Transverse colon (tissue), 4 donors: ENCODE measurements at regions not wholly inside any gene's neighbourhood (a gene's known extent, or its start where the extent isn't known, plus 50 kb on each side); places are given as distances from the start of the nearest gene placed in this dataset.

Experiments
- DNase-seq: peaks from one replicate; pipeline ENCODE4 v3.0.0-alpha.2; 2019
- H3K27ac ChIP-seq, 4 donors: fragments of 200-600 bp; sonication (generic); 2 replicates each; pipeline ENCODE4 v1.5.1; 2016 to 2018; ENCODE audit warnings: inconsistent platforms in 4 of 4
- H3K27me3 ChIP-seq: fragments of 200-600 bp; sonication (generic); 2 replicates; pipeline ENCODE4 v1.5.1; 2017; ENCODE audit warnings: inconsistent platforms
- H3K36me3 ChIP-seq, 4 donors: fragments of 200-600 bp; sonication (generic); 2 replicates each; pipeline ENCODE4 v1.5.1; 2017 to 2019; ENCODE audit warnings: inconsistent platforms in 4 of 4
- H3K4me1 ChIP-seq, 4 donors: fragments of 200-600 bp; sonication (generic); 2 replicates each; pipeline ENCODE4 v1.5.1; 2017 to 2020; ENCODE audit warnings: inconsistent platforms in 4 of 4
- H3K4me3 ChIP-seq, 4 donors: fragments of 200-600 bp; sonication (generic); 1 replicate in 1 of 4; 2 replicates in 3 of 4; pipeline versions ENCODE4 v1.5.1 to v1.6.1; 2017 to 2019; ENCODE audit warnings: inconsistent platforms in 4 of 4
- H3K9me3 ChIP-seq, 2 donors: fragments of 200-600 bp; sonication (generic); 2 replicates each; pipeline ENCODE4 v1.5.1; 2017 to 2019; ENCODE audit warnings: inconsistent platforms in 2 of 2
- EP300 ChIP-seq: sonication (generic); formaldehyde crosslinking; IDR thresholded peaks from one replicate; pipeline ENCODE4 v1.6.1; 2017; ENCODE audit warnings: antibody characterized with exemption, low read depth
- POLR2A ChIP-seq: fragments of 450-650 bp; IDR thresholded peaks from one replicate; pipeline ENCODE4 v1.6.1; 2016; ENCODE audit warnings: antibody characterized with exemption, mild to moderate bottlenecking, moderate library complexity
- POLR2AphosphoS5 ChIP-seq, 3 donors: sonication (generic); formaldehyde crosslinking; IDR thresholded peaks; one replicate each; pipeline ENCODE4 v1.6.1; 2016; ENCODE audit warnings: antibody characterized with exemption in 3 of 3
- WGBS, 2 donors: methylation state at CpG; one replicate each; pipeline ENCODE4 v1.1.5; 2018; ENCODE audit warnings: low coverage in 1 of 2; 5-methylcytosine and 5-hydroxymethylcytosine counted together
- in situ Hi-C, 4 donors: fragments of 200-750 bp; cut with MboI; loops; one replicate each; pipeline versions ENCODE4 v1.15.0 to v1.15.1; 2017; ENCODE audit warnings: low sequenced_read_pairs in 3 of 4, low pct_ligation_motif_present in 1 of 4, low pct_unique_long_range_greater_than_20kb in 1 of 4
- intact Hi-C: fragments of 100-400 bp; cut with DNase I; formaldehyde crosslinking; loops from one replicate; pipeline ENCODE4 v1.15.1; 2023; ENCODE audit warnings: low total_unique reads
- TF ChIP-seq, protein P1 (sequence below), 5 experiments: fragments of 200-600 bp in 3 of 5; fragments of 450-650 bp in 2 of 5; sonication (generic) in 3 of 5; IDR thresholded peaks; 1 replicate in 2 of 5; 2 replicates in 3 of 5; pipeline ENCODE4 v1.5.1; 2016 to 2017; ENCODE audit warnings: antibody characterized with exemption in 5 of 5, inconsistent platforms in 3 of 5, mild to moderate bottlenecking in 2 of 5, moderate library complexity in 1 of 5

DNA sequence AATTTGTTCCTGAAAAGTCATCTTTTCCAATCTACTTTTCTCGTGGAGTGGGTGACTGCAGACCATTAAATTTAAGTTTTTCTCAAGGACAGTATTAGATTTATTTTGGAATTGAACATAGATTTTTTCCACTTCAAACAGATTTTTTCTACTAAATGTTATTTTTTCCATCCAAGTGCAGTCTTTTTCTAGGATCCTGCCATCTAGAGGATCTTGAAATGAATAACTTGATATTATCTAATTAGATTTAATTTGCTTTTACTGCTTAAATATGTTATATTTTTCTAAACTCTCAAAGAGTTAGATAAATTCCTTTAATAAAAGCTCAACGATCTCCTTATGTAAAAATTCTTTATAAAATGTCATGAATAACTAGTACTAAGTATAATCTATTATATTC lies 136.9 kb upstream of the PRR16 start:
- no peak for DNase-seq
- Histone ChIP-seq H3K4me1 (no peaks in the 10 kb centered on the region), H3K9me3 (no peaks in the 10 kb centered on the region), H3K36me3 (no peaks in the 10 kb centered on the region), H3K4me3 (no peak overlapping the region), H3K27ac (no peak overlapping the region), H3K27me3 (no peaks in the 10 kb centered on the region)
- TF ChIP-seq POLR2AphosphoS5 (IDR thresholded peaks at IDR 0.05) (no peak), EP300 (no peak), POLR2A (no peak)
- TF ChIP-seq, protein P1, sequence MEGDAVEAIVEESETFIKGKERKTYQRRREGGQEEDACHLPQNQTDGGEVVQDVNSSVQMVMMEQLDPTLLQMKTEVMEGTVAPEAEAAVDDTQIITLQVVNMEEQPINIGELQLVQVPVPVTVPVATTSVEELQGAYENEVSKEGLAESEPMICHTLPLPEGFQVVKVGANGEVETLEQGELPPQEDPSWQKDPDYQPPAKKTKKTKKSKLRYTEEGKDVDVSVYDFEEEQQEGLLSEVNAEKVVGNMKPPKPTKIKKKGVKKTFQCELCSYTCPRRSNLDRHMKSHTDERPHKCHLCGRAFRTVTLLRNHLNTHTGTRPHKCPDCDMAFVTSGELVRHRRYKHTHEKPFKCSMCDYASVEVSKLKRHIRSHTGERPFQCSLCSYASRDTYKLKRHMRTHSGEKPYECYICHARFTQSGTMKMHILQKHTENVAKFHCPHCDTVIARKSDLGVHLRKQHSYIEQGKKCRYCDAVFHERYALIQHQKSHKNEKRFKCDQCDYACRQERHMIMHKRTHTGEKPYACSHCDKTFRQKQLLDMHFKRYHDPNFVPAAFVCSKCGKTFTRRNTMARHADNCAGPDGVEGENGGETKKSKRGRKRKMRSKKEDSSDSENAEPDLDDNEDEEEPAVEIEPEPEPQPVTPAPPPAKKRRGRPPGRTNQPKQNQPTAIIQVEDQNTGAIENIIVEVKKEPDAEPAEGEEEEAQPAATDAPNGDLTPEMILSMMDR (IDR thresholded peaks at IDR 0.05) = no peak
- intact Hi-C loops (no loop called here), in situ Hi-C loops (no loop called here)
- WGBS, 2 donors = 44 to 53% methylated on average over 2 of the region's 2 CpGs

DNA sequence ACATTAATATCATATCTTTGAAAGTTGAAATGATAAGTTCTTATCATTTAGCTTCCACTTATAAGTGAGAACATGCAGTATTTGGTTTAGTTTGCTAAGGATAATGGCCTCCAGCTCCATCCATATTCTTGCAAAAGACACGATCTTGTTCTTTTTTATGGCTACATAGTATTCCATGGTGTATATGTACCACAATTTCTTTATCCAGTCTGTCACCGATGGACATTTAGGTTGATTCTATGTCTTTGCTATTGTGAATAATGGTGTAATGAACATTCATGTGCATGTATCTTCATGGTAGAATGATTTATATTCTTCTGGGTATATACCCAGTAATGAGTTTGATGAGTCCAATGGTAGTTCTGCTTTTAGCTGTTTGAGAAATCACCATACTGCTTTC lies 135.0 kb upstream of the PRR16 start:
- Histone ChIP-seq H3K4me3 (no peak overlapping the region), H3K4me1 (no peaks in the 10 kb centered on the region), H3K27ac (no peak overlapping the region), H3K9me3 (no peaks in the 10 kb centered on the region), H3K27me3 (no peaks in the 10 kb centered on the region), H3K36me3 (no peaks in the 10 kb centered on the region)
- in situ Hi-C loops = no loop called here
- no peak for DNase-seq
- TF ChIP-seq, protein P1 (IDR thresholded peaks at IDR 0.05) = no peak
- TF ChIP-seq POLR2A = no peak
- intact Hi-C loops = no loop called here
- 75 to 99% methylated on average over 2 of the region's 2 CpGs for WGBS, 2 donors

DNA sequence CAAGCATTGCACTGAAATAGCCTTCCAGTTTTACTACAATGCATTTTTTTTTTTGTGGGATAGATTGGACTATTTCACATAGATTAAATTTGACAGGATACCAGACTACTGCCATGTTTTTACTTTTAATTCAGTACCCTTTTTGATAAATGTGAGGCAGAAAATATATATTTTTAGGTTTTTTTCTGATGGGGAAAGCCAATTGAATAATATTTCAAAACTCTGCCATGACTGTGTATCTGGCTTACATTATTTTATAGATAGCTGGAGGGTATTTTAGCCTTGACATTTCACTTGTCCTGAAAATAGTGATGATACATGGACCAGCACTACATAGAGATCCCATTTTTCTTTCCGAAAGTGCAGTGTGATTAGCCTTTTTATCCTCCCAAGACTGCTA lies 133.5 kb upstream of the PRR16 start:
- 92% methylated on average over 1 of the region's 1 CpG; no CpG with 5 or more reads in 1 of the 2 donors for WGBS, 2 donors
- no peak overlapping the region for H3K4me3 ChIP-seq
- DNase-seq = no peak
- intact Hi-C loops (no loop called here), in situ Hi-C loops (no loop called here)
- H3K9me3 ChIP-seq = no peaks in the 10 kb centered on the region
- TF ChIP-seq, protein P1 (IDR thresholded peaks at IDR 0.05) = no peak
- no peak for TF ChIP-seq EP300
- TF ChIP-seq POLR2AphosphoS5 (IDR thresholded peaks at IDR 0.05) = no peak
- no peak for TF ChIP-seq POLR2A
- no peaks in the 10 kb centered on the region for H3K4me1 ChIP-seq
- no peak overlapping the region for H3K27ac ChIP-seq
- no peaks in the 10 kb centered on the region for H3K36me3 ChIP-seq
- no peaks in the 10 kb centered on the region for H3K27me3 ChIP-seq

DNA sequence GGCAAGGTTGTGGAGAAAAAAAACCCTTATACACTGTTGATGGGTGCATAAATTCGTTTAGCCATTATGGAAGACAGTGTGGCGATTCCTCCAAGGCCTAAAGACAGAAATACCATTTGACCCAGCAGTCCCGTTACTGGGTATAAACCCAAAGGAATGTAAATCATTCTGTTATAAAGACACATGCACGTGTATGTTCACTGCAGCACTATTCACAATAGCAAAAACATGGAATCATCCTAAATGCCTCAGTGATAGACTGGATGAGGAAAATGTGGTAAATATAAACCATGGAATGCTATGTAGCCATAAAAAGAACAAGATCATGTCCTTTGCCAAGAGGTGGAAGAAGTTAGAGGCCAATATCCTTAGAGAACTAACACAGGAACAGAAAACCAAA lies 119.9 kb upstream of the PRR16 start:
- Histone ChIP-seq H3K4me3 (no peak overlapping the region), H3K9me3 (no peaks in the 10 kb centered on the region), H3K4me1 (no peaks in the 10 kb centered on the region), H3K27me3 (no peaks in the 10 kb centered on the region), H3K36me3 (no peaks in the 10 kb centered on the region), H3K27ac (no peak overlapping the region)
- TF ChIP-seq EP300 (no peak), POLR2AphosphoS5 (IDR thresholded peaks at IDR 0.05) (no peak), POLR2A (no peak)
- TF ChIP-seq, protein P1 (IDR thresholded peaks at IDR 0.05) = no peak
- DNase-seq = no peak
- in situ Hi-C loops = no loop called here
- WGBS, 2 donors = 77% methylated on average over 4 of the region's 4 CpGs; no CpG with 5 or more reads in 1 of the 2 donors
- intact Hi-C loops = no loop called here
